Activated CD8-positive, alpha-beta memory T cell treated with anti-CD3 and anti-CD28 coated beads for 48 hours (primary cell): ENCODE measurements at regions not wholly inside any gene's neighbourhood (a gene's known extent, or its start where the extent isn't known, plus 50 kb on each side); places are given as distances from the start of the nearest gene placed in this dataset.

ENCODE experiments used
- DNase-seq, 3 experiments: peaks; one replicate each; pipeline ENCODE4 v3.0.0-alpha.2; 2020; ENCODE audit warnings: low read depth in 2 of 3, low spot score in 2 of 3

DNA sequence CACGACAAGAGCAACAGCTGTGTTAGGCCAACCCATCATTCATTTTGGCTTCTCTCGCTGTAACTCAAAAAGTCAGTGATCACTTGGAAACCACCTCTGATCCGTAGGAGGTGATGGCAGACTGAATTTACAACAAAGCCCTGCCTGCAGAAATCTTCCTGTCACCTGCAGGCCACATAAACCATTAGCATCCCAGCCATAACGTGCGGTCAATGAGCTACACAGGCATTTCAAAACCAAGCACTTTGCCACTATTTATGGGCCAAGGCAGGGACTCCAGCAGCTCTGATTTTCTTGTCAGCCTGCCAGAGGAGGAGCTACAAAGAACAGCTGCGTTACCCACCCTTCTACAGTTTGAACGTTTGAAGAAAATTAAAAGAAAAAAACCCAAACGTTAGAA lies 228.1 kb upstream of the PPARGC1A start:
- DNase-seq = no peak

DNA sequence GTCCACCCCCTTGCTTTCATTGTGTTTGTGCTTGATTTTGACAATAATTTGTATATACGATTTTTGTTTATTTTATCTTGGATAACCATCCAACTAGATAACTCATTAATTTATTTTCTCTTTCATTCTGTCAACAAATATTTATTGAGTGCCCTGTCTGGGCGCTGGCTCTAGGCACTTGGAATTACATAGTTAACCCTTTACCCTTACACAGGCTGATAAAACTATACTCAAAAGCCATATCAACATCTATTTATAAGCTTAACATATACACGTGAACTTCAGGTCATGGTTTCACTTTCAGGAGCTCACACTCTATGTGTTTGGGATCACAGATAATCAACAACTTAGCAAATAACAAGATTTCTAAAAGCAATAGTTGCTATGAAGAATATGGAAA lies 226.3 kb upstream of the PPARGC1A start:
- DNase-seq = no peak

DNA sequence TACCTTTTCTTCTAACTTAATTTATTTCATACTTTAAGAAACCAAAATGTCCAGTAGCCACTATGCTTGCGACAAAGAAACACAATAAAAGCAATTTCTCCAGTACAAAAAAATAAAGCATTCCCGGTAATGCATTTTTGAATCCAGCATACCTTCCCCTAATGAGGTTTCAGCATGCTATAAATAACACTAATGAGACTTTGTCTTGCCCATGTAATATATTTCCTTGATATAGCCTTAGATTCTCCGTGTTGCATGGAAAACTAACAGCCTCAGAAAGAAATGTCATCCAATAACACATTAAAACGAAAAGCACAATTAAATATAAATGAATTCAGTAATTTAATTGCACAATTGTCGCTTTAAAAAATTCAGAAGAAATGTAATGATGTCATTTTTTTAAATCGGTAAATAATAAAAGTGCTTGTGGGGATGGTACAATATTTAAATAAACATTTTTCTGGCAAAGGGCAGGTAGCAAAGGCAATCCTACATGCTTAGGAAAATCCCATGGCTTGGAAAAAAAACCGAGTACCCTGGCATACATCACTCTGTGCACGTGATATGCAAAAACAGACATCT lies 225.2 kb upstream of the PPARGC1A start:
- DNase-seq = no peak

GRCh38 chr4:24114444-24114843 lies 224.6 kb upstream of the PPARGC1A start:
- no peak for DNase-seq

DNA sequence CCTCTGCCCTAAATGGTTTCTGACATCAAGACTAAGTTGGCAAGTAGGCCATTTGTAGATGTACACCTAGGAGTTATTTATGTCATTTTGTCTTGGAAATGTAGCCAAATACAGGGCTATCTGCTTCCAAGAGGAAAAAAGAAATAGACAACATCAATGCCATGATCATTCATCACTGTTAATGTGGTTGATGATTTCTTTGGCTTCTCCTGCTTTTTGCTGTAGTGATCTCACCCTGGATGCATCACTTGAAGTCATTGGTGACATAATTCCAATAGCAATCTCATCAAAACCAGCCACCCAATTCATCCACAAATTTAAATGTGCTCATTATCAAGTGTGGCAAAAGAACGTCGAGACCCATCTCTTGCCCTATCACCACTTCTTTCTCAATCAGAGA lies 222.6 kb upstream of the PPARGC1A start:
- no peak for DNase-seq

- no peak for DNase-seq
Measured at GRCh38 chr4:24108567-24108966, 218.7 kb upstream of the PPARGC1A start.

DNA sequence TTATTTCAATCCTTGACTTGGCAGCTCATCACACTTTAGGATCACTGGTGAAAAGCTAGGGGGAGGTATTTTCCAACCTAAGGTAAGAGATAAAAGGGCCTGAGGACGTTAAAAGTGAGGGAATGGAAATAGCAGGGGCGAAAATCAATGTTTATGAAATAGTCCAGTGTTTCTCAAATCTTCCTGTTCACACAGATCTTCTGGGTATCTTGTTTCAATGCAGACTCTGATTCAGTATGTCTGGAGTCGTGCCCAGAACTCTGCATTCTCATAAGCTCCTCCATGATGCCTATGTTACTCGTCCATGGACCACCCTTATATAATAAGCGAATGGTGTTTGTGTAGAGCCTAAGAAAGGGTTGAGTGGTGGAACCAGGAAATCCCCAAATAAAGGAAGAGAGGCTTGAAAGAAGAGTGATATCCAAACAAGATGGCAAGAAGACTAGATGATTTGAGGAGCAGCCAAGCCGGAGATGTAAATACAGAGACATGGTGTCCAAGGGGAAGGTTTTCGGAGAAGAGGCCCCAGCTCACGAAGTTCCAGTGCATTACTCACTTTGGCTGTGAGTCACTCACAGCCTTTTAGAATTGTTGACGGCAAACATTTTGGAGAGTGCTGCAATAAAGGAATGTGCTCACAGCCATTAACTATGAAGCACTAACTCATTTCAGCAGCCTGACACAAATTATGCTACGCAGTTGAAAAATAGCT lies 215.6 kb upstream of the PPARGC1A start:
- DNase-seq = no peak

- no peak for DNase-seq
Measured at GRCh38 chr4:24104158-24104565, 214.3 kb upstream of the PPARGC1A start.

DNA sequence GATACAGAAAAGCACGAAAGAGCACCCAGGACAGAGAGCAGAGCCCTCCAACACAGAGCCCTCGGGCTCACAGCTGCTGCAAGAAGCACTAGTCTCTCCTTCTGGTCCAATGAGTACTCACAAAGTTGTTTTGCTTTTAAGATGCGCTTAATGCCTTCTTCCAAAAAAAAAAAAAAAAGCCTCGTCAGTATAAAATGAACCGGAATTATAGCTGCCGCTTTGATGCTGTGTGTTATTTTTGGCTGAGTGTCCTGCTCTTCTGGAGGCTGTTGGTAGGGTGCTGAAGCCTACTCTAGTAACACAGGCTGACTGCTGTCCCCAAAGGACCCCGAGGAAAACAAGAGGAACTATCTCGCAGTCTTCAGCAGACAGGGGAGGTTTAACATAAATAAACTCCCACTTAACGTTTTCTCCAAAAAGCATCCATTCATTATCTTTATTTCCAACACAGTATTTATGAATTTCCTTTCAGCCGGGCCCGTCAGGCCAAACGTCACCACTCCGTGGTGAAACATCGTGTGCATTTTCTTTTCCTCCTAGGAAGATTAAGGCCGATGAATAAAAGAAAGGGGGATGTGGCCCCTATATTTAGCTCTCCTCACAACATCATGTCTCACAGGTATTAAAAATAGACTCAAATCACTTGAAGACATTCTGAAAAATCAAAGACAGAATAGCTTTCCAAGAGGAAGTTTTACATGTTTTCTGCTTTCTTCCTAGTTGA lies 213.7 kb upstream of the PPARGC1A start:
- DNase-seq = no peak

DNA sequence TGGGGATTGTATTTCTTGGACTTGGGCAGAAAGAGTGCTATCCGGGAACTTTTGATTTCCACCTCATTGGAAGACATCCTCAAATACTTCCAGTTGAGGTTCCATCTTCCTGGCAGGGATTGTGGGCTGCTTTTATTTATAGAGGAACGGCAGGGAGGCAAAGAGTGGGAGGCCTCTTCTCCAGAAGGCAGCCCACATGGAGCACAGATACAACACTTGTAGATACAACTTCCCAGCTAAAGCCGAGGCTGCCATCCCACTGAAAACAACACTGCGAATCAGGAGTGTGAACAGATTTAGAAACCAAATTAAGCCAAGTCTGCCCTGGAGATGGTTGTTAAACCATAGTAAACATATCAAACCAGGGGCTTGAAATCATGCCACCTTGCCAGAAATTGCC lies 212.8 kb upstream of the PPARGC1A start:
- no peak for DNase-seq

GRCh38 chr4:24096603-24097002 lies 206.8 kb upstream of the PPARGC1A start:
- no peak for DNase-seq

GRCh38 chr4:24094726-24095125 lies 204.9 kb upstream of the PPARGC1A start:
- no peak for DNase-seq

GRCh38 chr4:24093446-24093845 lies 203.6 kb upstream of the PPARGC1A start:
- DNase-seq = no peak

DNA sequence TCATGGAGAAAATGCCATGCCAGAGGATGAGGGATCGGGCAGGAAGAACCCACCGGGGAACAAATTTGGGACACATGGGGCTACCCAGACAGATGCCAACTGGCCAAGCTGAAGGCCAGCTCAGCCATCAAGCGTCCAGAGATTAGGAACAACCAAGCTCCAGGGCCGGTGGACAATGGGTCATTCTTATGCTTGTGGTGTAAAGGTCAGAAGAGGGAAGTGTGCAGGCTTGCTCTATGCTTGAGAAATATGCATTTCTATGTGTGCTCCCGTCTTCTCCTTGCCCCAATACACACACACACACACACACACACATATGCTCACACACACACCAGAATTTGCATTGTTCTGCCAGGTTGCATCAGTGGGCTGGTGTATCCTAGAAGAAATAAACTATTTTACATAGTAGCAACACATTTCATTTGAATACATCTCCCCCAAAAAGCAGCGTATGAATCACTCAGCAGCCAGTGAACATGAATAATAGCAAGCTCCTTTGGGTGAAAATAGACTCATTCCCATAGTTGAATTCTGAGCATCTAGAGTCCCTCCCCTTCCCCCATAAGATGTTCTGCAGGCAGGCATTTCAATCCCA lies 201.9 kb upstream of the PPARGC1A start:
- DNase-seq = no peak

DNA sequence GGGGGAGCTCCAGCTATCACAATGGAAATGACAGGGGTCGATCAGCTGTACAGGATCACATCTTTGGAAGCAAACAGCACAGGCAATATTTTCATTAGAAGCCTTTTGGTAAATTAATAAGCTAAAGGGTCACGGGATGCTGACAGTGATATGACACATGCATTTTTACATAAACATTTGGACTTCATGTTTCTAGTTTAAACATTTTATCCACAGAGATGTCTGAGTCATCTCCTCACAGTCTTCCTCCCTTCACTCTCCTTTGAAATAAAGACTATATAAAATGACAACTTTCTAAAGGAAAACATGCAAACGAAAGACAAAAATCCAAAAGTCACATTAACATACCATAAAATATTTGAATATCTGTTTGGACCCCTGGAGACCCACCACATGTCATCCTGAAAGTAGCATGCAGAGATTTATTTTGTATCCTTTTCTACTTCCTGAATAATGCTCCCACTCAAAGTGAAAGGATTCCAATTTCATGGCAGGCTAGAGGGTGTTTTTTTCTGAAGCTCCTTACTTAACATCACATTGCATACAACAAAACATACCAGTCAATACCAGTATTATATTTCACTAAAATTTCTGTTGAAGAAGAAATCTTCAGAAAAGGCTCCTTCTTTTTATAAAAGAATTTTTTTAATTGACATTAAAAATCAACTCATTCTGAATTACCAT lies 200.1 kb upstream of the PPARGC1A start:
- DNase-seq = no peak

- DNase-seq = no peak
Measured at GRCh38 chr4:24080871-24081270, 191.0 kb upstream of the PPARGC1A start.

- DNase-seq = no peak
Measured at GRCh38 chr4:24078347-24078962, 188.6 kb upstream of the PPARGC1A start.

GRCh38 chr4:24076811-24077210 lies 187.0 kb upstream of the PPARGC1A start:
- DNase-seq = no peak

- no peak for DNase-seq
Measured at GRCh38 chr4:24073948-24074347, 184.1 kb upstream of the PPARGC1A start.

DNA sequence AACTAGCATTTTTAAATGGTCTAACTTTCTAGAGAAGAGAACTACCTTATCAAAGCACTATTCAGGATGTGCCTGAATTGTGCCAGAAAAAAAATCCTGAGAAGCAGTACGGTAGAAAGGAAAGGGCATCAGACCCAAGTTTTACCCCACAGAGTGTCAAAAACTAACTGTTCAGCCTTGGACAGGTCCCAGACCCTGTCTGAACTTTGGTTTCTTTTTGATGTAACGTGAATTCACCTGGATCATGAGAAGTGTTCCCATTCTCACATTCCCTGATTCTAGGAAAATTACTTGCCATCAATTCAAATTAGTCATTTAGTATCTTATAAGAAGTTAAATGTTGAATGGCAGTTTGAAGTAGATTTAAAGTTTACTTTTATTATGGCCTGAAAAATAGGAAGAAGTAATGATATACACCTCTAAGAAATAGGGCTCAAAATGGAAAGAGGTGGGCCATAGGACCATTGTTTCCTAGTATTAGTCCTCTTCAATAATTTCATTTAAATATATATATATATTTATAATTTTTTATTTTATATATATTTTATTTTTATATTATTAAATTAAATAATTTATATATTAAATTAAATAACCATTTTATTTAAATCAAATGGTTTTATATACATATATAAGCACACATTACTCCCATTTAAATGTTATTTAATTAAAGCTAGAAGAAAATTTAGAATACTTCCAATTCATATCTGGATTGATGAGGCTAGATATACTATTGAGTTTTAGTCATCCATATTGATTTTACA lies 181.9 kb upstream of the PPARGC1A start:
- no peak for DNase-seq
